H9 (cell line): ENCODE measurements at regions not wholly inside any gene's neighbourhood (a gene's known extent, or its start where the extent isn't known, plus 50 kb on each side); places are given as distances from the start of the nearest gene placed in this dataset.

Source experiments
- DNase-seq: peaks from one replicate; pipeline ENCODE4 v3.0.0-alpha.2; 2017
- H2AFZ ChIP-seq: one replicate; pipeline ENCODE4 v1.6.1; 2013; ENCODE audit warnings: mild to moderate bottlenecking, low read length, control low read depth, moderate library complexity
- H2AK5ac ChIP-seq: 2 replicates; pipeline ENCODE4 v1.6.1; 2013; ENCODE audit warnings: low read length, control low read depth, mixed read lengths; ENCODE audit not compliant: insufficient read length
- H2BK120ac ChIP-seq: one replicate; pipeline ENCODE4 v1.6.1; 2013; ENCODE audit warnings: low read depth, mild to moderate bottlenecking, low read length, control low read depth, inconsistent platforms; ENCODE audit not compliant: poor library complexity, severe bottlenecking
- H2BK12ac ChIP-seq: 2 replicates; pipeline ENCODE4 v1.6.1; 2013; ENCODE audit warnings: low read length, control low read depth, mixed read lengths, low read depth; ENCODE audit not compliant: insufficient read length
- H2BK15ac ChIP-seq: 2 replicates; pipeline ENCODE4 v1.6.1; 2013; ENCODE audit warnings: low read depth, low read length, control low read depth
- H2BK20ac ChIP-seq: one replicate; pipeline ENCODE4 v1.6.1; 2013; ENCODE audit warnings: low read depth, mild to moderate bottlenecking, low read length, control low read depth, inconsistent platforms; ENCODE audit not compliant: poor library complexity, severe bottlenecking
- H2BK5ac ChIP-seq: 2 replicates; pipeline ENCODE4 v1.6.1; 2013; ENCODE audit warnings: low read length, control low read depth, mixed read lengths; ENCODE audit not compliant: insufficient read length
- H3K14ac ChIP-seq: 2 replicates; pipeline ENCODE4 v1.6.1; 2013; ENCODE audit warnings: low read length, control low read depth; ENCODE audit not compliant: insufficient read depth
- H3K18ac ChIP-seq: 2 replicates; pipeline ENCODE4 v1.6.1; 2013; ENCODE audit warnings: low read depth, mild to moderate bottlenecking, mixed read lengths, low read length, control low read depth; ENCODE audit not compliant: insufficient read length
- H3K23ac ChIP-seq: 2 replicates; pipeline ENCODE4 v1.6.1; 2013; ENCODE audit warnings: low read length, control low read depth, mixed read lengths, low read depth; ENCODE audit not compliant: insufficient read length
- H3K23me2 ChIP-seq: 2 replicates; pipeline ENCODE4 v1.6.1; 2013; ENCODE audit warnings: low read depth, mild to moderate bottlenecking, mixed read lengths, low read length, control low read depth; ENCODE audit not compliant: insufficient read length, poor library complexity, severe bottlenecking
- H3K27ac ChIP-seq: 2 replicates; pipeline ENCODE4 v1.5.1; 2013; ENCODE audit warnings: low read length, control low read depth, mixed read lengths, low read depth; ENCODE audit not compliant: insufficient read length
- H3K27me3 ChIP-seq: 2 replicates; pipeline ENCODE4 v1.6.1; 2013; ENCODE audit warnings: low read length, control low read depth, inconsistent platforms; ENCODE audit not compliant: insufficient read depth
- H3K4ac ChIP-seq: 2 replicates; pipeline ENCODE4 v1.6.1; 2013; ENCODE audit warnings: low read depth, mild to moderate bottlenecking, control low read depth, inconsistent platforms, low read length, moderate library complexity
- H3K4me1 ChIP-seq: 2 replicates; pipeline ENCODE4 v1.6.1; 2013; ENCODE audit warnings: low read length, control low read depth, inconsistent platforms; ENCODE audit not compliant: insufficient read depth
- H3K4me2 ChIP-seq: 2 replicates; pipeline ENCODE4 v1.6.1; 2013; ENCODE audit warnings: low read length, control low read depth, mixed read lengths; ENCODE audit not compliant: insufficient read length, insufficient read depth
- H3K56ac ChIP-seq: 2 replicates; pipeline ENCODE4 v1.6.1; 2013; ENCODE audit warnings: low read depth, mild to moderate bottlenecking, mixed read lengths, low read length, control low read depth; ENCODE audit not compliant: insufficient read length
- H3K79me1 ChIP-seq: 2 replicates; pipeline ENCODE4 v1.6.1; 2013; ENCODE audit warnings: low read depth, mild to moderate bottlenecking, moderate library complexity, low read length, control low read depth, inconsistent platforms; ENCODE audit not compliant: insufficient read depth, poor library complexity, severe bottlenecking
- H3K79me2 ChIP-seq: 2 replicates; pipeline ENCODE4 v1.6.1; 2013; ENCODE audit warnings: low read length, control low read depth, inconsistent platforms; ENCODE audit not compliant: insufficient read depth
- H3K9ac ChIP-seq: 2 replicates; pipeline ENCODE4 v1.6.1; 2013; ENCODE audit warnings: low read length, control low read depth, mixed read lengths; ENCODE audit not compliant: insufficient read length; ENCODE audit errors: extremely low read depth
- H3K9me3 ChIP-seq: one replicate; pipeline ENCODE4 v1.6.1; 2013; ENCODE audit warnings: low read depth, low read length, inconsistent platforms; ENCODE audit not compliant: control insufficient read depth
- H3T11ph ChIP-seq: one replicate; pipeline ENCODE4 v1.6.1; 2013; ENCODE audit warnings: mild to moderate bottlenecking, low read length, control low read depth, inconsistent platforms
- H4K20me1 ChIP-seq: one replicate; pipeline ENCODE4 v1.6.1; 2013; ENCODE audit not compliant: control insufficient read depth, insufficient read length, insufficient read depth
- H4K5ac ChIP-seq: 2 replicates; pipeline ENCODE4 v1.6.1; 2013; ENCODE audit warnings: low read depth, mild to moderate bottlenecking, mixed read lengths, low read length, control low read depth; ENCODE audit not compliant: insufficient read length
- H4K8ac ChIP-seq: replicated peaks from 2 replicates; pipeline ENCODE4 v1.6.1; 2013; ENCODE audit warnings: low read length, control low read depth, mixed read lengths, low read depth; ENCODE audit not compliant: insufficient read length
- H4K91ac ChIP-seq: 2 replicates; pipeline ENCODE4 v1.6.1; 2013; ENCODE audit warnings: low read depth, mild to moderate bottlenecking, moderate library complexity, mixed read lengths, low read length, control low read depth; ENCODE audit not compliant: insufficient read length
- H3K27ac Mint-ChIP-seq, 3 experiments: 2 replicates in 2 of 3; 3 replicates in 1 of 3; pipeline ENCODE4 v1.8.0; 2020 to 2021; ENCODE audit warnings: mixed read lengths in 3 of 3, mild to moderate bottlenecking in 1 of 3, moderate library complexity in 1 of 3
- H3K27me3 Mint-ChIP-seq: 2 replicates; pipeline ENCODE4 v1.8.0; 2021; ENCODE audit warnings: low read depth, mild to moderate bottlenecking, moderate library complexity, mixed read lengths
- H3K36me3 Mint-ChIP-seq, 3 experiments: 2 replicates in 2 of 3; 3 replicates in 1 of 3; pipeline ENCODE4 v1.8.0; 2020 to 2021; ENCODE audit warnings: low read depth in 3 of 3, mixed read lengths in 3 of 3; ENCODE audit not compliant: insufficient read depth in 1 of 3
- H3K4me1 Mint-ChIP-seq, 2 experiments: 2 replicates each; pipeline ENCODE4 v1.8.0; 2020; ENCODE audit warnings: mixed read lengths in 2 of 2
- H3K4me3 Mint-ChIP-seq, 2 experiments: 2 replicates in 1 of 2; 3 replicates in 1 of 2; pipeline ENCODE4 v1.8.0; 2020 to 2021; ENCODE audit warnings: mild to moderate bottlenecking in 2 of 2, mixed read lengths in 2 of 2, moderate library complexity in 1 of 2
- H3K9me3 Mint-ChIP-seq, 2 experiments: 2 replicates in 1 of 2; 3 replicates in 1 of 2; pipeline ENCODE4 v1.8.0; 2020; ENCODE audit warnings: mild to moderate bottlenecking in 2 of 2, mixed read lengths in 2 of 2, moderate library complexity in 1 of 2
- CTCF ChIP-seq: fragments of 200-600 bp; sonication (generic); conservative IDR thresholded peaks from 3 replicates; pipeline ENCODE4 v1.8.0; 2021; ENCODE audit warnings: antibody characterized with exemption, mild to moderate bottlenecking
- WGBS: extraction: QIAGEN DNeasy Blood & Tissue Kit; methylation state at CpG from one replicate; pipeline ENCODE4 v1.1.7; 2013; ENCODE audit warnings: missing lambda C conversion rate, low lambda C conversion rate, mixed read lengths; ENCODE audit not compliant: insufficient read length; ENCODE audit errors: extremely low coverage; 5-methylcytosine and 5-hydroxymethylcytosine counted together

- H3K27me3 ChIP-seq, result peaks cover 12% of the 10 kb centered on the region; the same call in 1 of the 2 replicates
- H3K27ac ChIP-seq, result no peak overlapping the region
- H3K79me2 ChIP-seq, result no peaks in the 10 kb centered on the region
- DNase-seq, result no peak
- H3K79me1 ChIP-seq, result no peaks in the 10 kb centered on the region
- Mint-ChIP-seq H3K27me3 (peaks cover 76% of the 10 kb centered on the region), H3K9me3 (no peaks in the 10 kb centered on the region), H3K4me1 (peaks cover 43 to 54% of the 10 kb centered on the region in 2 experiments), H3K36me3 (no peaks in the 10 kb centered on the region; a peak in 1 of 7 replicates), H3K27ac (peak overlapping the region in 2 of 3 experiments; percentile 23 to 93; a peak in 5 of 7 replicates), H3K4me3 (peak overlapping the region in 1 of 2 experiments; percentile 59; a peak in 2 of 5 replicates)
- no peak overlapping the region for H2AK5ac ChIP-seq
- no peak for TF ChIP-seq CTCF
- no peak overlapping the region for H3K18ac ChIP-seq
- H3T11ph ChIP-seq, result no peak overlapping the region
- H4K5ac ChIP-seq, result no peak overlapping the region
- H2BK120ac ChIP-seq, result no peak overlapping the region
- H3K14ac ChIP-seq, result no peak overlapping the region
- no peak overlapping the region for H2BK15ac ChIP-seq
- no peak overlapping the region for H4K91ac ChIP-seq
- H3K9ac ChIP-seq, result no peak overlapping the region
- no peak overlapping the region for H3K4ac ChIP-seq
- H2AFZ ChIP-seq, result no peak overlapping the region
- WGBS, result no CpG with 5 or more reads among the region's 1 CpG
- H3K9me3 ChIP-seq, result no peaks in the 10 kb centered on the region
- no peak overlapping the region for H3K23ac ChIP-seq
- H2BK5ac ChIP-seq, result no peak overlapping the region
- H4K8ac ChIP-seq, result no peak overlapping the region
- H2BK20ac ChIP-seq, result no peak overlapping the region
- H3K4me1 ChIP-seq, result peaks cover 5% of the 10 kb centered on the region
- H3K4me2 ChIP-seq, result no peak overlapping the region
- no peak overlapping the region for H2BK12ac ChIP-seq
- H4K20me1 ChIP-seq, result no peaks in the 10 kb centered on the region
- H3K23me2 ChIP-seq, result no peaks in the 10 kb centered on the region
- H3K56ac ChIP-seq, result no peak overlapping the region
Measured at GRCh38 chr12:13727707-13728195, 253.7 kb downstream of the GRIN2B start.
